ENCODE measurements at regions not wholly inside any gene's neighbourhood (a gene's known extent, or its start where the extent isn't known, plus 50 kb on each side); places are given as distances from the start of the nearest gene placed in this dataset.

DNA sequence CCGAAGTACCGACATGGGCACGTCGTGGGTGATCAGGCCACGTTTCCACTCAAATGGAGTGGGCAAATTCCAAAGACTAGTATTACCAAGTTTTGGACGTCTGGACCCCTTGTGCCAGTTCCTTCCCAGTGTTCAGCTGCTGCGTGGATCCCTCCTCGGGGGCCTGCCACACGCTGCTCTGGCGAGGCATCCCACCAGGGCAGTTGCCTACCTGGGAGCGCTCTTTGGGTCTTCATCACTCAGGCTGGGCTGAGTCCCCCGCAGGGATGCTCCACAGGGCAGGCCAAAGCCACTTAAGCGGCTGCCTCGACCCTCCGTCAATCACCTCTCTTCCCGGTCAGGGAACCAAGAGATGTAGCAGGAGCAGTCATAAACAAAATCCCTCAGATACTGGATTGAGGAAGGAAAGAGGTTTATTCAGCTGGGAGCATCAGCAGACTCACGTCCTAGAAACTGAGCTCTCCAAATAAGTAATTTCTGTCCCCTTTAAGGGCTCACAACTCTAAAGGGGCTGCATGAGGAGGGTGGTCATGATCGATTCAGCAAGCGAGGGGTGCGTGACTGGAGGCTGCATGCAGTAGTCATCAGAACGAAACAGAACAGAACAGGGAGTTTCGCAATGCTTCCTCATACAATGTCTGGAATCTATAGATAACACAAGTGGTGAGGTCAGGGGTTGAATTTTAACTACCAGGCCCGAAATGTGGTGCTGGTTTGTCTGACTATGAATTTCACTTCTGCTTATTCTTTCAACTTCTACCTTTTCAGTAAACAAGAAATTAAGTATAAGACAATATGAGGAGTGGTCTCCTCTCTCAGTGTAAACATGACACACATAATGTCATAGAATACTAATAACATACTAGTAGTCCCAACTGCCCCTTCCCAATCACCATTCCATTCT, 998.6 kb upstream of the NCAM2 start:
- TF ChIP-seq POLR2A (IDR thresholded peaks at IDR 0.05) (no peak), CTCF (IDR thresholded peaks at IDR 0.05 in 4 of 5, conservative IDR thresholded peaks at IDR 0.05 in 1 of 5) (no peak)

Data from gastrocnemius medialis (tissue), 4 donors.